Hepatocyte (in vitro differentiated cells): ENCODE measurements at regions not wholly inside any gene's neighbourhood (a gene's known extent, or its start where the extent isn't known, plus 50 kb on each side); places are given as distances from the start of the nearest gene placed in this dataset.

Source experiments
- DNase-seq: peaks from one replicate; pipeline ENCODE4 v3.0.0-alpha.2; 2016; ENCODE audit warnings: low spot score
- H2AFZ ChIP-seq: fragments of 200-600 bp; sonication (generic); 2 replicates; pipeline ENCODE4 v1.6.0; 2016; ENCODE audit warnings: antibody characterized with exemption, mild to moderate bottlenecking
- H3K27ac ChIP-seq: fragments of 200-600 bp; sonication (generic); 2 replicates; pipeline ENCODE4 v1.5.1; 2016; ENCODE audit warnings: mild to moderate bottlenecking
- H3K27me3 ChIP-seq: fragments of 200-600 bp; sonication (generic); 2 replicates; pipeline ENCODE4 v1.6.1; 2016
- H3K36me3 ChIP-seq: fragments of 200-600 bp; sonication (generic); replicated peaks from 2 replicates; pipeline ENCODE4 v1.5.1; 2016; ENCODE audit warnings: low read depth; ENCODE audit not compliant: insufficient read depth
- H3K4me1 ChIP-seq: fragments of 200-600 bp; sonication (generic); 2 replicates; pipeline ENCODE4 v1.5.1; 2016; ENCODE audit warnings: mild to moderate bottlenecking, moderate library complexity; ENCODE audit not compliant: insufficient read depth
- H3K4me2 ChIP-seq: fragments of 200-600 bp; sonication (generic); 2 replicates; pipeline ENCODE4 v1.6.0; 2016
- H3K4me3 ChIP-seq: fragments of 200-600 bp; sonication (generic); 2 replicates; pipeline ENCODE4 v1.5.1; 2016; ENCODE audit warnings: mild to moderate bottlenecking
- H3K79me2 ChIP-seq: fragments of 200-600 bp; sonication (generic); 2 replicates; pipeline ENCODE4 v1.6.0; 2017; ENCODE audit warnings: mild to moderate bottlenecking
- H3K9me2 ChIP-seq: fragments of 200-600 bp; sonication (generic); replicated peaks from 2 replicates; pipeline ENCODE4 v1.6.0; 2017; ENCODE audit warnings: mild to moderate bottlenecking; ENCODE audit not compliant: insufficient read depth
- H3K9me3 ChIP-seq: fragments of 200-600 bp; sonication (generic); 2 replicates; pipeline ENCODE4 v1.5.1; 2016; ENCODE audit warnings: low read depth, mild to moderate bottlenecking
- H4K20me1 ChIP-seq: fragments of 200-600 bp; sonication (generic); 2 replicates; pipeline ENCODE4 v1.6.0; 2016; ENCODE audit warnings: mild to moderate bottlenecking; ENCODE audit not compliant: insufficient read depth, poor library complexity, severe bottlenecking
- EZH2 ChIP-seq: fragments of 200-600 bp; sonication (generic); IDR thresholded peaks from 2 replicates; pipeline ENCODE4 v1.6.1; 2016; ENCODE audit warnings: antibody characterized with exemption, mild to moderate bottlenecking, borderline replicate concordance
- EZH2phosphoT487 ChIP-seq: fragments of 200-600 bp; sonication (generic); IDR thresholded peaks from one replicate; pipeline ENCODE4 v1.6.1; 2018; ENCODE audit warnings: antibody characterized with exemption, mild to moderate bottlenecking, low read depth, moderate library complexity; ENCODE audit not compliant: unreplicated experiment, severe bottlenecking
- WGBS: methylation state at CpG from one replicate; pipeline ENCODE4 v1.1.6; 2016; ENCODE audit warnings: low lambda C conversion rate; ENCODE audit errors: missing lambda C conversion rate; 5-methylcytosine and 5-hydroxymethylcytosine counted together
- TF ChIP-seq, protein P1 (sequence below): fragments of 200-600 bp; sonication (generic); IDR thresholded peaks from 2 replicates; pipeline ENCODE4 v1.5.1; 2016; ENCODE audit warnings: antibody characterized with exemption, mild to moderate bottlenecking; ENCODE audit not compliant: poor library complexity

DNA sequence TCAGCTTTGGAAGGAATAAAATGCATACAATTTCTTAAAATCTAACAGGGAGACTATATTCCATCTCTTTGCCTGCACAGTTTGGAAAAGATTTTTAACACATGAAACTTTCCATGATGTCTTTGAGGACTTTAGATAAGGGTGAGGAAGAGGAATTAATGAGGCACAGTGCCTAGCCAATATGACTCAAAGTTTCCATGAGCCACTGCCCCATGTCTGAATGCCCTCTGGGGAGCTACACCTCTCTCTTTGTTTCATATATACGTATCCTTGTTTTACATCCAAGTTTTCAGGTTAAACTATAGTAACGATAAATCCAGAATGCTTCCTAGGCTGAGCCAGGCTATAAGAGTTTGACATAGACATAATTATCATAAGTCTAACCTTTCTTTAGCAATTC is 349.3 kb upstream of the TLE4 start:
- H3K4me2 ChIP-seq = no peak overlapping the region
- H3K4me1 ChIP-seq = no peaks in the 10 kb centered on the region
- no peak for TF ChIP-seq EZH2
- TF ChIP-seq, protein P1, sequence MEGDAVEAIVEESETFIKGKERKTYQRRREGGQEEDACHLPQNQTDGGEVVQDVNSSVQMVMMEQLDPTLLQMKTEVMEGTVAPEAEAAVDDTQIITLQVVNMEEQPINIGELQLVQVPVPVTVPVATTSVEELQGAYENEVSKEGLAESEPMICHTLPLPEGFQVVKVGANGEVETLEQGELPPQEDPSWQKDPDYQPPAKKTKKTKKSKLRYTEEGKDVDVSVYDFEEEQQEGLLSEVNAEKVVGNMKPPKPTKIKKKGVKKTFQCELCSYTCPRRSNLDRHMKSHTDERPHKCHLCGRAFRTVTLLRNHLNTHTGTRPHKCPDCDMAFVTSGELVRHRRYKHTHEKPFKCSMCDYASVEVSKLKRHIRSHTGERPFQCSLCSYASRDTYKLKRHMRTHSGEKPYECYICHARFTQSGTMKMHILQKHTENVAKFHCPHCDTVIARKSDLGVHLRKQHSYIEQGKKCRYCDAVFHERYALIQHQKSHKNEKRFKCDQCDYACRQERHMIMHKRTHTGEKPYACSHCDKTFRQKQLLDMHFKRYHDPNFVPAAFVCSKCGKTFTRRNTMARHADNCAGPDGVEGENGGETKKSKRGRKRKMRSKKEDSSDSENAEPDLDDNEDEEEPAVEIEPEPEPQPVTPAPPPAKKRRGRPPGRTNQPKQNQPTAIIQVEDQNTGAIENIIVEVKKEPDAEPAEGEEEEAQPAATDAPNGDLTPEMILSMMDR = no peak
- TF ChIP-seq EZH2phosphoT487 = no peak
- DNase-seq = peak; percentile 14
- no peaks in the 10 kb centered on the region for H3K79me2 ChIP-seq
- H3K36me3 ChIP-seq = no peaks in the 10 kb centered on the region
- WGBS = 95% methylated on average over 2 of the region's 2 CpGs
- no peaks in the 10 kb centered on the region for H3K9me3 ChIP-seq
- H3K27me3 ChIP-seq = no peaks in the 10 kb centered on the region
- no peaks in the 10 kb centered on the region for H3K9me2 ChIP-seq
- no peak overlapping the region for H3K27ac ChIP-seq
- no peak overlapping the region for H2AFZ ChIP-seq
- no peak overlapping the region for H3K4me3 ChIP-seq
- H4K20me1 ChIP-seq = no peaks in the 10 kb centered on the region

DNA sequence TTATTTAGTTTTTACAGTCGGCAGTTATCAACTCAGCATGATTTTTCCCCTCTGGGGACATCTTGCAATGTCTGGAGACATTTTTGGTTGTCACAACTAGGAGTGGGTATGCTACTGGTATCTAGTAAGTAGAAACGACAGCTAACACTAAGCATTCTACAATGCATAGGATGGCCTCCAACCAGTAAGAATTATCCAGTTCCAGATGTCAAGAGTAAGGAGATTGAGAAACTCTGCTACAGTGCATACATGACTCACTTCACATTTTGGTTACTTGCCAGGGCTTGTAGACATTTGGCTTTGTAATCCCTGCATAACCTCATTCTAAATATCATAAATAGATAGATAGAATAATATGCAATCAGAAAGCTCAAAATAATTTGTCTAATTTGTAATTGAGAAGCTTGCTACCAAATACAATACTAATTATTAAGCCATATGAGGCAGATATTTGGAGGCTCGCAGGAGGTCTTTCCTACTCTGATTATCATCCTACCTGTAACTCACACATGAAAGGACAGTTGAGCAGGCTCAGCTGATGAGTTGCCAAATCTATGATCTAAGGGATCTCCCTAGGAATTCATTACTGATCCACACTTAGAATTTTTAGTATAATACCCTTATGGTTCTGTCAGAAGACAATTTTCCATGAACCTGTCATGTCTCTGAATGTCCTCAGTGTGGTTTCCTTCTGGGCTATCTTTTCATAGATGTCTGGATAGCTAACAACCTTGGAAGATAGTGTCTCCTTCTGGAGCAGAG is 346.9 kb upstream of the TLE4 start:
- H3K79me2 ChIP-seq = no peaks in the 10 kb centered on the region
- no peaks in the 10 kb centered on the region for H3K36me3 ChIP-seq
- peak; percentile 34 for DNase-seq
- no peaks in the 10 kb centered on the region for H3K27me3 ChIP-seq
- WGBS = 71% methylated on average over 3 of the region's 3 CpGs
- H4K20me1 ChIP-seq = no peaks in the 10 kb centered on the region
- no peak overlapping the region for H2AFZ ChIP-seq
- H3K9me2 ChIP-seq = no peaks in the 10 kb centered on the region
- no peaks in the 10 kb centered on the region for H3K9me3 ChIP-seq
- no peak overlapping the region for H3K4me3 ChIP-seq
- no peaks in the 10 kb centered on the region for H3K4me1 ChIP-seq
- TF ChIP-seq EZH2phosphoT487 (no peak), EZH2 (no peak)
- TF ChIP-seq, protein P1 = no peak
- no peak overlapping the region for H3K4me2 ChIP-seq
- no peak overlapping the region for H3K27ac ChIP-seq

DNA sequence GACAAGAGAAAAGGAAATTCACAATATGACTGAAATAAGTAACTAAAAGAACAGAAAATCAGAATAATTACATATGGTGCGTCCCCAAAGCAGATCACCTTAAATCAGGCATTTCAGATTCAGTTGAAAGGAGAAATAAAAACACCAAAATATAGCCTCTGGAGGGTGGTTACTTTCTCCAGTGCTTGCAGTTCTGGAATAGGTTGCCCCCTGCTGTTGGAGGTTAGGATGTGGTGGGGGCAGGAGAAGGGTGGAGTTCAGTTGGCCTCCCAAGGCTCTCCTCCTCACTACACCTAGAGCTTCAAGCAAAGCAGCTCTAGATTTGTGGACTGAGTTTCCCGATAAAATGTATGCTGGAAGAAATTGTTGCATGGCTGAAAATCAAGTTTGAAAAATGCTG is 338.2 kb upstream of the TLE4 start:
- Histone ChIP-seq H3K27ac (no peak overlapping the region), H4K20me1 (no peaks in the 10 kb centered on the region), H3K79me2 (no peaks in the 10 kb centered on the region), H3K4me2 (no peak overlapping the region), H3K36me3 (no peaks in the 10 kb centered on the region), H3K27me3 (no peaks in the 10 kb centered on the region), H3K9me2 (no peaks in the 10 kb centered on the region), H3K4me1 (no peaks in the 10 kb centered on the region), H2AFZ (no peak overlapping the region), H3K9me3 (no peaks in the 10 kb centered on the region), H3K4me3 (no peak overlapping the region)
- DNase-seq = peak; percentile 32
- TF ChIP-seq EZH2phosphoT487 (no peak), EZH2 (no peak)
- TF ChIP-seq, protein P1 = peak; percentile 38
- 90% methylated on average over 2 of the region's 2 CpGs for WGBS
